ENCODE measurements at regions not wholly inside any gene's neighbourhood (a gene's known extent, or its start where the extent isn't known, plus 50 kb on each side); places are given as distances from the start of the nearest gene placed in this dataset.

DNA sequence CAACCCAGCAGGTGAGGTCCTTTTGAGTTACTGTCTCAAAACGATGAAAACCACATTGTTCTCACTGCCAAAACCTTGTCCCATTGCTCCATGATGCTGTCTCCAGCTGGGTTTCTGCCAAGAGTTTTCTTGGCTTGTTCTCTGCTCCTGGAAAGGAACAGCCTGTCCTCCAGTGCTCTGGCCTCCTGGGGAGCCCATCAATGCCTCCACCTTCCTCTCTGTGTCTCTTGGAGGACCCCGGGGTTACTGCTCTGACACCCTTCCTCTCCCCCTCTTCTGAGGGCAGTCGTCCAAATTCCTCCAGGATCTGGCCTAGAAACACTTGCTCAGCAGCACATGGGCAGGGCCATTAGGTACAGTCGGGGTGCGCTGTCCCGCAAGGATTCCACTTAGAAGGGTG, 63.9 kb upstream of the RGMA start:
- TF ChIP-seq ZNF565 (CRISPR knock-in tag; conservative IDR thresholded peaks at IDR 0.05; ENCODE audit: low read depth), result no peak
- TF ChIP-seq, protein P1, sequence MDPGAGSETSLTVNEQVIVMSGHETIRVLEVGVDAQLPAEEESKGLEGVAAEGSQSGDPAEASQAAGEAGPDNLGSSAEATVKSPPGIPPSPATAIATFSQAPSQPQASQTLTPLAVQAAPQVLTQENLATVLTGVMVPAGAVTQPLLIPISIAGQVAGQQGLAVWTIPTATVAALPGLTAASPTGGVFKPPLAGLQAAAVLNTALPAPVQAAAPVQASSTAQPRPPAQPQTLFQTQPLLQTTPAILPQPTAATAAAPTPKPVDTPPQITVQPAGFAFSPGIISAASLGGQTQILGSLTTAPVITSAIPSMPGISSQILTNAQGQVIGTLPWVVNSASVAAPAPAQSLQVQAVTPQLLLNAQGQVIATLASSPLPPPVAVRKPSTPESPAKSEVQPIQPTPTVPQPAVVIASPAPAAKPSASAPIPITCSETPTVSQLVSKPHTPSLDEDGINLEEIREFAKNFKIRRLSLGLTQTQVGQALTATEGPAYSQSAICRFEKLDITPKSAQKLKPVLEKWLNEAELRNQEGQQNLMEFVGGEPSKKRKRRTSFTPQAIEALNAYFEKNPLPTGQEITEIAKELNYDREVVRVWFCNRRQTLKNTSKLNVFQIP (CRISPR knock-in tag; IDR thresholded peaks at IDR 0.05; ENCODE audit: borderline replicate concordance, low read depth), result no peak
- TF ChIP-seq, protein P2, sequence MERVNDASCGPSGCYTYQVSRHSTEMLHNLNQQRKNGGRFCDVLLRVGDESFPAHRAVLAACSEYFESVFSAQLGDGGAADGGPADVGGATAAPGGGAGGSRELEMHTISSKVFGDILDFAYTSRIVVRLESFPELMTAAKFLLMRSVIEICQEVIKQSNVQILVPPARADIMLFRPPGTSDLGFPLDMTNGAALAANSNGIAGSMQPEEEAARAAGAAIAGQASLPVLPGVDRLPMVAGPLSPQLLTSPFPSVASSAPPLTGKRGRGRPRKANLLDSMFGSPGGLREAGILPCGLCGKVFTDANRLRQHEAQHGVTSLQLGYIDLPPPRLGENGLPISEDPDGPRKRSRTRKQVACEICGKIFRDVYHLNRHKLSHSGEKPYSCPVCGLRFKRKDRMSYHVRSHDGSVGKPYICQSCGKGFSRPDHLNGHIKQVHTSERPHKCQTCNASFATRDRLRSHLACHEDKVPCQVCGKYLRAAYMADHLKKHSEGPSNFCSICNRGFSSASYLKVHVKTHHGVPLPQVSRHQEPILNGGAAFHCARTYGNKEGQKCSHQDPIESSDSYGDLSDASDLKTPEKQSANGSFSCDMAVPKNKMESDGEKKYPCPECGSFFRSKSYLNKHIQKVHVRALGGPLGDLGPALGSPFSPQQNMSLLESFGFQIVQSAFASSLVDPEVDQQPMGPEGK (CRISPR knock-in tag; IDR thresholded peaks at IDR 0.05; ENCODE audit: borderline replicate concordance), result no peak
- no peak for TF ChIP-seq PPARA (CRISPR knock-in tag; IDR thresholded peaks at IDR 0.05; ENCODE audit: borderline replicate concordance)
- TF ChIP-seq, protein P3, sequence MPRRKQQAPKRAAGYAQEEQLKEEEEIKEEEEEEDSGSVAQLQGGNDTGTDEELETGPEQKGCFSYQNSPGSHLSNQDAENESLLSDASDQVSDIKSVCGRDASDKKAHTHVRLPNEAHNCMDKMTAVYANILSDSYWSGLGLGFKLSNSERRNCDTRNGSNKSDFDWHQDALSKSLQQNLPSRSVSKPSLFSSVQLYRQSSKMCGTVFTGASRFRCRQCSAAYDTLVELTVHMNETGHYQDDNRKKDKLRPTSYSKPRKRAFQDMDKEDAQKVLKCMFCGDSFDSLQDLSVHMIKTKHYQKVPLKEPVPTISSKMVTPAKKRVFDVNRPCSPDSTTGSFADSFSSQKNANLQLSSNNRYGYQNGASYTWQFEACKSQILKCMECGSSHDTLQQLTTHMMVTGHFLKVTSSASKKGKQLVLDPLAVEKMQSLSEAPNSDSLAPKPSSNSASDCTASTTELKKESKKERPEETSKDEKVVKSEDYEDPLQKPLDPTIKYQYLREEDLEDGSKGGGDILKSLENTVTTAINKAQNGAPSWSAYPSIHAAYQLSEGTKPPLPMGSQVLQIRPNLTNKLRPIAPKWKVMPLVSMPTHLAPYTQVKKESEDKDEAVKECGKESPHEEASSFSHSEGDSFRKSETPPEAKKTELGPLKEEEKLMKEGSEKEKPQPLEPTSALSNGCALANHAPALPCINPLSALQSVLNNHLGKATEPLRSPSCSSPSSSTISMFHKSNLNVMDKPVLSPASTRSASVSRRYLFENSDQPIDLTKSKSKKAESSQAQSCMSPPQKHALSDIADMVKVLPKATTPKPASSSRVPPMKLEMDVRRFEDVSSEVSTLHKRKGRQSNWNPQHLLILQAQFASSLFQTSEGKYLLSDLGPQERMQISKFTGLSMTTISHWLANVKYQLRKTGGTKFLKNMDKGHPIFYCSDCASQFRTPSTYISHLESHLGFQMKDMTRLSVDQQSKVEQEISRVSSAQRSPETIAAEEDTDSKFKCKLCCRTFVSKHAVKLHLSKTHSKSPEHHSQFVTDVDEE (CRISPR knock-in tag; IDR thresholded peaks at IDR 0.05), result no peak
- no peak for TF ChIP-seq ZNF70 (CRISPR knock-in tag; IDR thresholded peaks at IDR 0.05)
- no peak for ATAC-seq

DNA sequence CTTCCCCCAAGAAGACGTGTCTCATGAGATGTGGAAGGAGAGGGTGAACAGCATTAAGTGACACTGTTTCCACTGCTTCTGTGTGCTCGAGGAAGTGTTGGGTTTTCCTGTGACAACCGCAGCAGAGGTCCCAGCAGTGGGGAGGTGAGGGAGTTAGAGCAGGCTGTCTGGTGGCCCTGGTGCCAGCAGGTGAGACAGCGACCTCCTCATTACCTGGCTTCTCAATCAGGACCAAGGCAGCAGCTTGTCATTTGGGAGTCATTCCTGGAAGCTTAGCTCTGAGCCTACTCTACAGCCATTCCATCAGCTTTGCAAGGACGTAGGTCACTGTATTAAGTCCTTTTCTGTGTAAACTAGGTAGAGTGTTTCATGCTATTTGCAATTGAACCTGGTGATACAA, 63.3 kb upstream of the RGMA start:
- no peak for ATAC-seq
- TF ChIP-seq, protein P1 (CRISPR knock-in tag; IDR thresholded peaks at IDR 0.05; ENCODE audit: borderline replicate concordance, low read depth), result no peak
- TF ChIP-seq ZNF70 (CRISPR knock-in tag; IDR thresholded peaks at IDR 0.05) (no peak), CSDC2 (CRISPR knock-in tag; IDR thresholded peaks at IDR 0.05) (no peak), ZFP3 (CRISPR knock-in tag; IDR thresholded peaks at IDR 0.05) (no peak), OSR1 (CRISPR knock-in tag; IDR thresholded peaks at IDR 0.05) (no peak), PPARA (CRISPR knock-in tag; IDR thresholded peaks at IDR 0.05; ENCODE audit: borderline replicate concordance) (no peak), ZFP30 (CRISPR knock-in tag; IDR thresholded peaks at IDR 0.05) (no peak), TCF4 (CRISPR knock-in tag; IDR thresholded peaks at IDR 0.05; ENCODE audit: borderline replicate concordance) (no peak), ZNF8 (CRISPR knock-in tag; IDR thresholded peaks at IDR 0.05) (no peak)
- TF ChIP-seq, protein P4, sequence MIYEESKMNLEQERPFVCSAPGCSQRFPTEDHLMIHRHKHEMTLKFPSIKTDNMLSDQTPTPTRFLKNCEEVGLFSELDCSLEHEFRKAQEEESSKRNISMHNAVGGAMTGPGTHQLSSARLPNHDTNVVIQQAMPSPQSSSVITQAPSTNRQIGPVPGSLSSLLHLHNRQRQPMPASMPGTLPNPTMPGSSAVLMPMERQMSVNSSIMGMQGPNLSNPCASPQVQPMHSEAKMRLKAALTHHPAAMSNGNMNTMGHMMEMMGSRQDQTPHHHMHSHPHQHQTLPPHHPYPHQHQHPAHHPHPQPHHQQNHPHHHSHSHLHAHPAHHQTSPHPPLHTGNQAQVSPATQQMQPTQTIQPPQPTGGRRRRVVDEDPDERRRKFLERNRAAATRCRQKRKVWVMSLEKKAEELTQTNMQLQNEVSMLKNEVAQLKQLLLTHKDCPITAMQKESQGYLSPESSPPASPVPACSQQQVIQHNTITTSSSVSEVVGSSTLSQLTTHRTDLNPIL (CRISPR knock-in tag; IDR thresholded peaks at IDR 0.05; ENCODE audit: low read depth), result no peak
- TF ChIP-seq, protein P3 (CRISPR knock-in tag; IDR thresholded peaks at IDR 0.05), result no peak

DNA sequence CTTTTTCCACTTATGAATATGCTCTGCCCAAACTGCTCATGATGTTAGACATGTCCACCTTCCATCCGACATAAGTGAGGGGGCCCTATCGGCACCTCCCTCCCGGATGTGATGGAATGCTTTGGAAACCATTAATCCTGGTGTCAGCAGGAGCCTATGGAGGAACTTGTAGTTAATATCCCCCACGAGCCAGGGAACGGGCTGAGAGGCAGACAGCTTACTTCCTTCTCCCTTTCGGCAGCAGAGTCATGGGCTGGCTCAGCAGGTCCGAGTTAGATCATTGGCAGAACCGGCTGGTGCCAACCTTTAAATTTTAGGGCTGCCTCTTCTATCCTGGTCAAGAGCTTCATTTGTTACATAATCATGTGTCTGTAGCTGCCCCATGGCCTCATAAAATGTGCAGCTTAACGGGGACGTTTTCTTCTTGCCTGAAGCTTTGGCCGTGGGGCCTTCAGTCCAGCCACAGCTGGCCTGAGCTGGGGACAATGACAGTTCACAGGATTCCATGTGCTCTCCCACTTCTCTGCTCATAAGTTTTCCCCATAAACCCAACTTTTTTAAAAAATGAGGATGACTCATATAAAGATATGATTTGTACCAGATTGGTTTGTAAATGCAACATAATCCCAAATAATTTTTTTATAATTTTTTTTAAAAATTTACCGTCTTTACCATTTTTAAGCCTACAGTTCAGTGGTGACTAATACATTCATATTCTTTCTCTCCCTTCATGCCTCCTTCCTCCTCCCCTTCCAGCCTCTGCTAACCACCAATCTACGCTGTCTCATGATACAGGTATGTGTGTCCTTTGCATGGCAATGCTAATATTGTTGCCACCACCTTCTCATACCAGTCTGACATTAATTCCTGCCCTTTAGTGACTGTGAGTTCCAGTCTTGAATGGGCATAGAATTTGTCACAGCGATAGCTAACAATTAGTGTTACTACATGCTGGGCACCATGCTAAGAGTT, 62.2 kb upstream of the RGMA start:
- TF ChIP-seq, protein P4 (CRISPR knock-in tag; IDR thresholded peaks at IDR 0.05; ENCODE audit: low read depth), result no peak
- TF ChIP-seq, protein P3 (CRISPR knock-in tag; IDR thresholded peaks at IDR 0.05), result no peak
- ATAC-seq, result no peak
